Activated CD8-positive, alpha-beta memory T cell treated with anti-CD3 and anti-CD28 coated beads, Interleukin-2, amount 50 U/mL, for 48 hours (primary cell): ENCODE measurements at regions not wholly inside any gene's neighbourhood (a gene's known extent, or its start where the extent isn't known, plus 50 kb on each side); places are given as distances from the start of the nearest gene placed in this dataset.

Source experiments
- DNase-seq: peaks from one replicate; pipeline ENCODE4 v3.0.0-alpha.2; 2020

DNA sequence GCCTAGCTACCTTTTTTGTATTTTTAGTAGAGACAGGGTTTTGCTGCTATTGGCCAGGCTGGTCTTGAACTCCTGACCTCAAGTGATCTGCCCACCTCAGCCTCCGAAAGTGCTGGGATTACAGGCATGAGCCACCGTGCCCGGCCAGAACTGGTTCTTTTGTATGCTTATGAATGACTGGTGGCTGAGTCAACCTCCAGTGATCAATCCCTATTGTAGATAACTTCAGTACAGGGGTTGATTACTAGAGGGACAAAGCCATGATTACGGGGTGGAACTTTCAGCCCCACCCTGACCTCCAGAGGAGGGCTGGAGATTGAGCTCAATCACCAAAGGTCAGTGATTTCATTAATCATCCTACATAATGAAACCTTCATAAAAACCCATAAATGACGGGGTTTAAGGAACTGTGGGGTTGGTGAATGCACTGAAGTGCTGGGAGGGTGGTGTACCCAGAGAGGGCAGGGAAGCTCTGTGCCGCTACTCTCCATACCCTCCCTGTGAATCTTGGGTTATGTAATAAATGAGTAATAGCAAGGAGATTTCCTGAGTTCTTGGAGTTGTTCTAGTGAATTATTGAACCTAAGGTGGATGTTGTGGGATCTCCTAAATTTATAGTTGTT, 281.8 kb upstream of the CXCR4 start:
- DNase-seq, result no peak

DNA sequence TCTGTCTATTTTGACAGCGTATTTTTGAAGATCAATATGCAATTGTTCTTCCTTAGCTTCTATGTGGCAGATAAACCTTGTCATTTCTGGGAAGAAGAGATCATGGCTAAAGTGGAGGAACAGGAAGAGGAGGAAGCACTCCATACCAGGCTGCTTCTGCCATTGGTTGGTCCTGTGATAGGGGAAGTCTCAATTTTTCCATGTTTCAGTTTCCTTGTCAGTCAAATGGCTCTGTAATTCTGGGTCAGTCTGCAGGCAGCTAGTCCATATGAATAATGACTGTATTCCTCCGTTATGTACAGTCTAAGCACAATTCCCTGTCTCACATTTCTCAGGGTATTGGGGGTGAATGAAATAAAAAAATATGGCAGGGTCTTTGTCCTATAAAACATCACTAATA, 277.6 kb upstream of the CXCR4 start:
- no peak for DNase-seq

DNA sequence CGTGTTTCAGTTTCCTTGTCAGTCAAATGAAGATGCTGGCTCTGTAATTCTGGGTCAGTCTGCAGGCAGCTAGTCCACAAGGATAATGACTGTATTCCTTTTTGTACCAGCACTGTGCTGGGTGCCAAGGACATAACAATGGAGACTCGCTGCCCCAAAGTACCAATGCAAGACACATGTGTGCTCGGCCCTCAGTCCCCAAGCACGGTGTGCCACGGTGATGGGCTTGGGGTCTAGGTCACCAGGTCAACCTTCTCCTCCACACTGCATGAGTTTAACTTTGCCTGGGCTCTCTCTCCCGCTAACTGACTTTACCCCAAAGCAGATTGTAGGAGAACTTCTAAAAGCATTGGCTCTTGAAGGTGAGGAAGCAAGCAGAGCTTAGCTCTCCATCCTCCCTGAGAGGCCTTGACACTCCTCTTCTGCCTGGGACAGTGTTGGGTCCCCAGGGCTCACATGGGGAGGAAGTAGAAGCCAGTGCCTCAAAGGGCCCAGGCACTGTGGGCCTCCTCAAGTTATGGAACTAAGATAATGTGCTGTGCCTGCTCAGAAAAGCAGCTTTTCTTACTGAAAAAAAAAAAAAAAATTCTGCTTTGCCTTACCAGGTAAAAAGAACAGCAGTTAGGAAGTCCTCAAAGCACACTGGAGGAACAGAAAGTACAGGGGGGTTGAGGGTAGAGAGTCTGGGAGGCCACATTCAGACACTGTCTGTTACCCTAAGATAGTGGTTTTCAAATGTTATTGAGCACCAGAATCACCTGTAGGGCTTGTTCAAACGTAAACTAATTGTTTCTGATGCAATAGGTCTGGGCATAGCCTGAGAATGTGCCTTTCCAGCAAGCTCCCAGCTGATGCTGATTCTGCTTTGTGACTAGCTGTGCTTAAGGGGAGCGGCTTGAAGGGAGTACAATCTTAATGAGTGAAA, 276.4 kb upstream of the CXCR4 start:
- DNase-seq, result no peak

DNA sequence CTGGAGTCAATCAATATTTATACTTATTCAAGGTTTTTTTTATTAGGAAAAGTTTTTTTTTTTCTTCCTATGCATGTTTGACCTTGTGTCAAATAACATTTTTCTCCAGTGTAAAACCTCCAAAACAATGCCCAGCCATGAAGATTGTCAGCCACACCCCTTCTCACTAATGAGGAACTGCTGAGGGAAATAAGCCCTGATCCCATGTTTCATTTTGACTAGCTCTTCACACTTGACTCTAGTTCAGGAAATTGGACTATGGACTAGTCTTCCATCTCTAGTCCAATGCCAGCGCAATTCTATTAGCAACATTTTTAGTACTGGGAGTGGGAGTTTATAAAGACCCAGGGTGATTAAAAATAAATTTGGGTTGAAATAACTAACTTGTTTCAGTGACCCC, 275.6 kb upstream of the CXCR4 start:
- no peak for DNase-seq

DNA sequence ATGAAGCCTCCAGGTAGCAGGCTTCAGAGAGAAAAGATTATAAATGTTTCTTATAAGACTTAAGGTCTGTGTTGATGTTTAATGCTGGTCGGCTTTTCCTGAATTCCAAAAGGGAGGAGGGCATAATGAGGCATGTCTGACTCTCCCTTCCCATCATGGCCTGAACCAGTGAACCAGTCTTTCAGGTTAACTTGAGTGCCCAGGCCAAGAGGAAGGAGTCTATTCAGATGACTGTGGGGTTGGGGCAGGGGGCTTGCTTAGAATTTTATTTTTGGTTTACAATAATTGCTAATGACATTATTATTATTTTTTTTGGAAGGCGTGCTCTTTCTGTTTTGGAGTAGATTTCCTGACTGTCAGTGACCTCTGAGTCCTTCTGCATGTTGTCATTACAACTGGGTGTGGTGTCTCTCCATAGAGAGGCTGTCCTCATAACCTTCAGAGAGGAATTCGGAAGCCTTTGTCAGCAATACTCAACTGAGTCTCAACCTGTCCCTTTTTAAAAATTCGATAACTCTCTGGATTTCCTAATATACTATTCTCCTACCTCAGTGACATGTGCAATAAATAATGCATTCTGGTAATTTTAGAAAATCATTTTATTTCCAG, 275.1 kb upstream of the CXCR4 start:
- no peak for DNase-seq

DNA sequence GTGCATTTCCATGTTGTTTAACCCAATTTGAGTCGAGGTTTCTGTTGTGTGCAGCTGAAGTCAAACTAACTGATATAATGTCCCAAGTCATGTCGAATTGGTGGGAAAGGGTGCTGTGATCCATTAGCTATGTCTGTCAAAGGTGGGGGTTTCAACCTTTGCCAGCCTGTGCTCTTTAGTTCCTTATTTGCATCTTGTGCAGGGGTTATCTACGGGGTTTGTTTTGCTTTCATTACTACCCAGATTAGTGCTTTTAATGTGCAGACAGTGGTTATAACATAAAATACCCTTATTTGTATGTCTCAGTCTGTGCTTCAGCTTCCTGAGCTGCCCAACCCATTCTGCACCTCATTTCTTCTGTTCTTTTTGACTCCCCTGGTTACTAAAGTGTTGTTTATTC, 271.9 kb upstream of the CXCR4 start:
- DNase-seq, result no peak

DNA sequence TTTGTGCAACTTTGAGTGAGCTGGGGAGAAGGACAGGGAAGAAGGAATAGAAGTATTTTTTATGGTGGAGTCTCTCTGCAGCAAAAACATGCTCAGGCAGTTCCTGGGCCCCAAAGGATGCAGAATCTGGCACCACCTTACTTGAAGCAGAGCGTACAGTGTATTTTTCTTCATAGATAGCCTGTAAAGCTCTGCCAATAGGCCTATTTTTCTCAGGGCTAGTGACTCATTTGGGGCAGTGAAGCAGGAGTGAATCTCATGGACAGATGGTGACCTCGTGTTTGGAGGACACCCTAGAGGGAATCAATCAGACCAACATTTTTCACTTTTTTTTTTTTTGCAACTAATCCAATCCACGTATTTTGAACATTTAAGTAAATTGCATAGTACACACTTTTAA, 268.1 kb upstream of the CXCR4 start:
- DNase-seq, result no peak

DNA sequence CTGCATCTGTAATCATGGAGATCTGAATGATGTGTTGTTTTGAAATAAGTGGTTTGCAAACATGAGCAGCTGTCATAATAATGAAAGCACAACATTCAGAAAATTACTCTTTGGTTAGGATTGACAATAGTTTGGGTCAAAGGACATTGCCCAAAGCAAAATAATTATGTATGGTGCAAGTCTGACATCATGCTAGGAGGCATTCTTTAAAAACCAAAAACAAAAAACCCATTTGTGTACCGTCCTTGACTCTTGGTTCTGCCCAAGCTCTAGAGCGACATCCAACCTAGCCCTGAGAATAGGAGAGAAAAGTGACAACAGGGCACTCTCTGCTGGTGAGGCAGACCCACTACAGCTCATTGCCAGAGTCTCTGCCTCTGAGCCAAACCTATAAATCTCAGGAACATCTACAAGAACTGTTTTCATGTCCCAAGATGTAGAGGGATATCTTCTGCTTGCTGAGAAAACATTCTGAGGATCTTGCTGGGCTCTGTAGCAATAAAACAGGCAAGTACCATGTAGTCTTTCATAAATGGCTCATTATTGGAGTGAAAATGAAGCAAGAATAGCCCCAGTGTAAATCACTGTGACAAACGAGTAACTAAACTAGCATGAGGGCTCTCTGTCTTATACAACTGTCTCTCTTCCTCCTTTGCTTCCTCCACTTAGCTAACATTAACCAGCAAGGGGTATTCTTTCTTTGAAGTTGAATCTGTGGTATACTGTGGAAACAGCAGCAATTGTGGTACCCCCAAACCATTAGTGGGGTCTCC, 266.8 kb upstream of the CXCR4 start:
- peak; percentile 56 for DNase-seq

DNA sequence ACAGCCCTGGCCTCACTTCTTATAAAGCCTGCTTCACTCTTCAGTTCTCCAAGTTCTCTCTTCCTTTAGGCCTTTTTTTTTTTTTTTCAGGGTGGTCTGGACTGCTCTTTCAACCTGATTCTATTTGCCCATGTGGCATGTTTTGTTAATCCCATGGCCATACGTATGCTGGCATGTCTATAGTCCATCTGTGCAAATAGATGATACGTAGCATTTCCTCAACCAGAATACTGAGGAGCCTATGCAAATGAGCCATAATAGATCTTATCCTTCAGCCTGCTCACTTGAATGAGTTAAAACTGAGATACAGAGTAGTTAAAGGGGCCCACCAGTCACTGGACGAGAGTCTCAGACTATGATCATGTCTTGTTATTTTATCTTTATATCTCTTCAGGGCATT, 265.2 kb upstream of the CXCR4 start:
- DNase-seq, result no peak

DNA sequence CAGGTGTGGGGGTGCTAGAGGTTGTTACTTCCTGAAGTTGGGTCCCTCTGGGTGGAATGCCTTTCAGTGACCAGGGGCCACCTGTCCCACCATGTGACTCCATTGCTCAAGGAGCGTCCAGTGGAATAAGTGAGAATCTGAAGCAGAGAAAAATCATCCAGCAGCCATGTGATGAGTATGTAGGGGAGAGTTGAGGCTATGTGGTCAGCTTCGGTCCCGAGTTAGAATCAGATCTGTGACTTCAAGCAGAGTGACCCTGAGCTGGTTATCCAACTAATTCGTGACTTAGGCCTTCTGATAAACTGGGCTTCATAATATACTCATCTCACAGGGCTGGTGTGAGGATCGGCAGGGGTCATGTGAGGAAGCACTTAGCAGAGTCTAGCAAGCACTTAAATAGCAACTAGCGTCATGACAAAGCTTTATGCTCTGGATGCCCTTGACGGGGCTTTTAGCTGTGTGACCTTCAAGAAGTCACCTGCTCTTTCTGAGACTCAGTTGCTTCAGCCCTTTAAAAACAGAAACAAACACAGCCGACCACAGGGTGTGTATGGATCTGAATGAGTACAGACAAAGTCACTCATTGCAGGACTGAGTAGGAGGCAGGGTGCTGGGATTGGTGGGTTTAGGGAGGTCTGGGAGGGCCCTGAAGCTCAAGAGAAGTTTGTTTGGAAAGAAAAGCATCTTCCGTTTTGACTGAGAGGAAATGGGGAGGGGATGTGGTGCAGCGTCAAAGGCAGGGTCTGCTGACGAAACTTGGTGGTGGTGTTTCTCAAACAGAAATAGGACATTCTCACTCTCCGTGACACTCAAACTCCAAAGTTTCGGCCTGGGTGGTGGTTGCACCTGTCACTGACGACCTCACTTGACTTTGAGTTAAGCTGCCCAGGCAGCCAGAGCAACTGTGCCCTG, 264.0 kb upstream of the CXCR4 start:
- peak; percentile 83 for DNase-seq

DNA sequence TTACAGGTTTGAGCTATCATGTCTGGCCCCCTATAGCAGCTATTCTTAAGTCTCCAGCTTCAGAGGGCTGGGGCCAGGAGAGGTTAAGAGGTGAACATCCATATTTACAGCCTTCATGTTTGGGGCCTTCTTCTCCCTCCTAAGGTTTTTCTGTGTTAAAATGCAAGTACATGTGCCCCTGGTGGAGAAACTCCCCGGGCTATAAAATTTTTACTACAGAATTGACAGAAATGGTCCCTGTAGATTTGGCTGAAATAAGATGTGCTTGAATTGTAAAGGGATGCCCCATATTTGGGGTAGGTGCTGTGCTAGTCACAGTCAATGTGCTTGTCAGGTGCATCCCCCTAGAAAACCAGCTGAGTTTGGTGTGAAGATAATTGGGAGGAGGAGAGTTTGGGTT, 263.3 kb upstream of the CXCR4 start:
- no peak for DNase-seq

DNA sequence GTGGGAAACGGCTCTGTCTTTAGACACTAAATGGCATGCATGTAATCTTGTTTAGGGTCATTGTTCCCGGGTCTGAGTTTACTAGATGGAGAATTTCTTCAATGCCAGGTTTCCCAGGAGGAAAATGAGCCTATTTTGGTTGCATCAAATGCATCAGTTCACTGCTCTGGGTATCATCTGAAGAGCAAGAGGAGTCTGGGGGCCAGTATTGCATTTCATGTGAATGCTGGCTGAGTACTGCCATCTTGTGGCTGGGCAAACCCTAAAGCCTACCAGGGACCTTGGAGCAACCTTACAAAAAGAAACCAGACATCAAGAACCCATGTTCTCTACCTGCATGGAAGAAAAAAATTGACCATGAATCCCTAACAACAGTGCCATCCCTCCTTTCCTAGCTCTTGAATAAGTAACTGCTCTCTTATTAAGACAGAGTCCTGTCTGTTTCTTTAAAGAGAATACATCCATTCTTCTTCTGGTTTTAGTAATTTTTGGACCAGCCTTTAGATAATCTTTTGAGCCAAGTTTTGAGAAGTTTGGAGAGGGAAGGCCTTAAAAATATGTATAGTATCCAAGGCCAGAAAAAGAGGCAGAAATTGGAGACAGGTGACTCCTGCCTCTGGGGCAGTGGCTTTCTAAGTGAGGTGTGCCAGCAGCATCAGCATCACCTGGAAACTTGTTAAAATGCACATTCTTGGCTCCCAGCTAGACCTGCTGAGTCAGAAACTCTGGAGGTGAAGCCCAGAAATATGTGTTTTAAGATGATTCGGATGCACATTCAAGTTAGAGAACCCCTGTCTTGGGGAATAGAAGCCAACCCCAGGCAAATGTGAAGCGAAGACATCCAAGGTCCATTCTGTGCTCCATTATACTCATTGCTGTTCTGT, 261.0 kb upstream of the CXCR4 start:
- peak; percentile 79 for DNase-seq

DNA sequence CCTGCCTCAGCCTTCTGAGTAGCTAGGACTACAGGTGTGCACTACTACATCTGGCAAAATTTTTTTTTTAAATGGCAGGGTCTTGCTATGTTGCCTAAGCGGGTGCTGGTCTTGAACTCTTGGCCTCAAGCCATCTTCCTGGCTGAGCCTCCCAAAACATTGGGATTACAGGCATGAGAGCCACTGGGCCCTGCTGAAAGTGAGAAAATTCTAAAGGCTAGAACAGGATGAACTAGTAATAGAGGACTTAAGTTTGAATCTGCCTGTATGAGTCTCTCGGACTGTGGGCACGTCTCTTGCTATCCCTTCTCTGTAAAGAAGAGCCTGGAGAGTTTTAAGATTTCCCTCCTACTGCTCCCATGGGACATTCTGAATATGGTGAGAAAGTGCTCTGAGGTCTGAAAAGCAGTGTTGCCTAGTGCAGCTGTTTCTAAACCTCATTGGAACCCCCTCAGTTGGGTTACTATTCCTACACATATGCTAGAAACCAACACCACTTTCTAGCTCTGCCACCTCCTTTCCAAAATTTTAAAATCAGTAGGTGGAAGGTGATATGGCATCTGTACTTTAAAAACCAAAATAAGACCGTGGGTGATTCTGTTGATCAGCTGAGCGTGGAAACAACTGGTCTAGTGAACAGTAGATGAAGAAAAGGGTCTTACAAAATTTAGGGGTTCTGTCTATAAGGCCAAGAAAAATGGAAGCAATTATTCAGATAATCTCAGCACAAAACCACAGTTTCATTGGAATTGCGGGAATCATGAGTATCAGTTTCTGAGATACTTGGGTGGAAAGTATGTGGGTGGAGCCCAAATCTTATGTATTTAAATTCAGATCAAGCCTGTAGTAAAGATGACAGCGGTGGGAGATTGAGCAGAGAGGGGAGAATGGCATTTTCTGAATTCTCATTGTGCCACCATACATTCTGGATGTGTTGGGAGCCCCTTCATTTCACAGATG, 259.8 kb upstream of the CXCR4 start:
- peak; percentile 47 for DNase-seq

DNA sequence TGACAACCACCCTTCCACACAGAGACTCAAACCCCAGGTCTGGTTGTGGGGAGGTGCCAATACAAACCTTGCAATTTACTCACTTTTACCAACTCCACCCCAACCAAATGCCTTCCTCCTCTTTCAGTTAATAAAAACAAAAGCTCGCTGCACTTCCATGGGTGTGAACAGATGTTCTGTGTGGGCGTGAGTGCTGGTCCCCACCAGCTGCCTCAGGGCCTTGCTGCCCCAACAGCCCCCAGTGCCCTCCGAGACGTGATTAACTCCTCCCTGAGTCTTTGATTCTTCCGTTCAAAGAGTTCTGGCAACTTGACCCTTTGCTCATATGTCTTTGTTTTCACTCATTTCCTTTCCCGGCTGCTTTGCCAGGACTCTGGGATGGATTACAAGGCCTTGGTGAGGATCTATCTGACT, 258.9 kb upstream of the CXCR4 start:
- DNase-seq, result peak; percentile 57

DNA sequence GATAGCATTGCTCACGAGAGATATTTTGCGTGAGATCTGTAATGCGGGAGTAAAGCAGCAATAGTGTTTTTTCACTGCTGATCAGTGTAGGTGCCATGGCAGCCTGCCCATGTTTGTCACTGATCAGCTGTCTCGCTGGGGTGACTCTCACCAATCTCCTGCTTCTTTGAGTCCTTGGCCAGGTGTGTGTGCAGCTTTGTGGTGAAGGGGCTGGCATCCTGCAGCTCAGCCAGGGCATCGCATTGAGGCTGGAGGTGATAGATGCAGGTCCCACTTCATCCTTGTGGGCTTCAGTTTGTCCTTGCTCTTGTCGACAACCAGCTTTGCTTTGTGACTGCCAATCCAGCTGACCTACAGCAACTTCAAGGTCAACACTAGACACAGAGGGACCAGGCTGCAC, 258.3 kb upstream of the CXCR4 start:
- peak; percentile 62 for DNase-seq

DNA sequence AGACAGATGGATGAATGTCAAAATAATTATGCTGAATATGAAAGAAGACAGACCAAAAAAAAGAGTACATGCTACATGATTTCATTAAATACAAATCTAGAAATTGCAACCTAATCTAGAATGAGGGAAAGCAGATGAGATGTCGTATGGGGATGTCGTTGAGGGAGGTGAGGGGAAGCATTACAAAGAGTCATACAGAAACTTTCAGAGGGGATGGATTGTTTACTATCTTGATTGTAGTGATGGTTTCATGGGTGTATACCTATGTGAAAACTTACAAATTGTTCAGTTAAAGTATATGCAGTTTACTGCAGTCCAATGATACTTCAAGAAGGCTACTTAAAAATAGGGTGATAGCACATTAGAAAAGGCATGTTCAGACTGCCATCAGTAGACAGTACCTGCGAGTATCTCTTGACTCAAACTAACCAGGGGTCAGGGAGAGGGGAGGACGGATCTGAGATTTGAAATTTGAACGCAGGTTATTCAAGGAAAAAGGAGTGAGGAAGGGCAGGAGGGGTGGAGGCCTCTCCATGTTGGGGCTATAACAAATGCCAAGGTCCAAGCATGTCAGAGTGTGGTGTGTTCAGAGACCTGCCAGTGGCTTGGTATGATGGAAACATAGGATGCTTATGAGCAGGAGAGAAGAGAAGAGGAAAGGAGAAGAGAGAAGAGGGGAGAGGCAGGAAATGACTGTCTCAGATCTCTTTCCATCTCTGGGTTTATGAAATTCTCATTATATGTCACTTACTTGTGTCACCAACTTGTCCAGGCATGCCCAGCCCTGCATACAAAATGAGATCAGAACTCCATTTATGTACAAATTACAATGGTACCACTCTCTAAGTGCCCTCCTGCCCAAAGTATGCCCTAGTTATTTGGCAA, 257.3 kb upstream of the CXCR4 start:
- DNase-seq, result peak; percentile 59

DNA sequence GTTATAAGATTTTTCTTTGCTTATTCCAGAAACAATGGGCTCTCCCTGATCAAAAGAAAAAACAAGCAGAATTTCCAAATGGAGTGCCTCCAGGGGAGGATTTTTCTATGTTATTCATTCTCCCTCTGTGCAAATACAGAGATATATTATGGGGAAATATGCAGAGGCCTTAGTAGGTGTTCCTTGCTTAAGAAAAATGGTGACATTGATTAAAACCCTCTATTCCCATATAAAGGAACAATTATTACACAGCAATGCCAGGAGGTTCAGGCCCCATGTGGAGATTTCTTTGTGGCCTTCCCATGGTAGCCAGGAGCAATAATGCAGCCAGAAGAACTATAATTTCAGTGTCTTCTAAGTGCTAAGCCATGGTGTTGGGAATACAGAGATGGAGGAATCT, 255.9 kb upstream of the CXCR4 start:
- no peak for DNase-seq

DNA sequence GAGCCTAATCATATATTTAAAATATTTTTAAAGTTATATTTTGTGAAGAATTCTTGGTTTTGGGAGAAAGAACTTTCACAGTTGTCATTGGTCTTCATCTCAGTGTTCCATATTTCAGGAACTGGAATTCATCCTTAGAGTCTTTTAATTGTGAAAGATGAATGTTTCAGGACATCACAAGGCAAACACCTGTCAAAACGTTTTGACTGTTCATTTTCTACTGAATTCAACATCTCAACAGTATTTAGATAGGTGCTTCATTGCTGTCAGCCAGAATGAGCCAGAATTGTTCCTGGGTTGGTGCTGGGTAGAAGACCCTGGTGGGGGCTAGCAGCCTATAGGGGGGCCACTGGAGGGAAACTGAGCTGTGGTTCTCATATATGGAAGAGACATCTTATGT, 255.1 kb upstream of the CXCR4 start:
- no peak for DNase-seq

DNA sequence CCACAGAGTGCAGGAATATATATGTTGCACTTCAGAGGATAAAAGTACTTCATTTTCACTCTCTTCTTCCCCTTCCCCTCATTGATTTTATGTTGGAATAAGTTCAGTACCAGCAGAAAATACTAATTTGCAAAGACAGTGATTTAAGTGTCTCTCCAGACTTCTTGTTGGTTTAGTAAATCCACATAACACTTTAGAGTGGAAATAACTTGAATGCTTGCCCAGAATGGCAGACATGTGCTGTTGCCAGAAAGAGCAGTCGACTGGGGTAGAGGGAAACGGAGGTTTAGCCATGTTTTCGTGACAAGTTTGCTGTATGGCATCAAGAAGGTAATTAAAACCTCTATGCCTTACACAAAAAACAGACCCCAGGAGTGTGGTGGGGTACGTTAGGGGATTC, 246.0 kb upstream of the CXCR4 start:
- DNase-seq, result peak; percentile 26
